Neural progenitor cell (in vitro differentiated cells): ENCODE measurements at regions not wholly inside any gene's neighbourhood (a gene's known extent, or its start where the extent isn't known, plus 50 kb on each side); places are given as distances from the start of the nearest gene placed in this dataset.

ENCODE experiments used
- DNase-seq: peaks from one replicate; pipeline ENCODE4 v3.0.0-alpha.2; 2016; ENCODE audit warnings: low spot score
- H2AFZ ChIP-seq: fragments of 200-600 bp; sonication (generic); replicated peaks from 2 replicates; pipeline ENCODE4 v1.6.1; 2016; ENCODE audit warnings: antibody characterized with exemption
- H3F3A ChIP-seq: fragments of 200-600 bp; sonication (generic); 2 replicates; pipeline ENCODE4 v1.6.1; 2016; ENCODE audit warnings: antibody characterized with exemption, low read depth
- H3K27ac ChIP-seq: fragments of 200-600 bp; sonication (generic); 2 replicates; pipeline ENCODE4 v1.5.1; 2016; ENCODE audit warnings: mild to moderate bottlenecking
- H3K27me3 ChIP-seq: fragments of 200-600 bp; sonication (generic); 2 replicates; pipeline ENCODE4 v1.6.1; 2016; ENCODE audit warnings: mild to moderate bottlenecking, moderate library complexity
- H3K36me3 ChIP-seq: fragments of 200-600 bp; sonication (generic); 2 replicates; pipeline ENCODE4 v1.5.1; 2016
- H3K4me1 ChIP-seq: fragments of 200-600 bp; sonication (generic); 2 replicates; pipeline ENCODE4 v1.6.1; 2016; ENCODE audit warnings: mixed run types
- H3K4me2 ChIP-seq: fragments of 200-600 bp; sonication (generic); 2 replicates; pipeline ENCODE4 v1.6.1; 2016
- H3K4me3 ChIP-seq: fragments of 200-600 bp; sonication (generic); 2 replicates; pipeline ENCODE4 v1.5.1; 2016
- H3K79me2 ChIP-seq: fragments of 200-600 bp; sonication (generic); 2 replicates; pipeline ENCODE4 v1.6.1; 2016; ENCODE audit warnings: low read depth
- H3K9ac ChIP-seq: fragments of 200-600 bp; sonication (generic); 2 replicates; pipeline ENCODE4 v1.6.1; 2016
- H3K9me3 ChIP-seq: fragments of 200-600 bp; sonication (generic); 2 replicates; pipeline ENCODE4 v1.5.1; 2016; ENCODE audit warnings: low read depth
- H4K20me1 ChIP-seq: fragments of 200-600 bp; sonication (generic); 2 replicates; pipeline ENCODE4 v1.6.1; 2016; ENCODE audit warnings: low read depth
- H3K27ac Mint-ChIP-seq: 3 replicates; pipeline ENCODE4 v1.8.0; 2021; ENCODE audit warnings: mixed read lengths
- H3K27me3 Mint-ChIP-seq: 2 replicates; pipeline ENCODE4 v1.8.0; 2022; ENCODE audit warnings: low read depth, mild to moderate bottlenecking, inconsistent platforms, moderate library complexity, mixed read lengths; ENCODE audit not compliant: insufficient read depth
- H3K36me3 Mint-ChIP-seq: 3 replicates; pipeline ENCODE4 v1.8.0; 2021; ENCODE audit warnings: mixed read lengths
- H3K4me1 Mint-ChIP-seq: 3 replicates; pipeline ENCODE4 v1.8.0; 2021; ENCODE audit warnings: mixed read lengths
- H3K4me3 Mint-ChIP-seq: 3 replicates; pipeline ENCODE4 v1.8.0; 2021; ENCODE audit warnings: mild to moderate bottlenecking, moderate library complexity, mixed read lengths
- H3K9me3 Mint-ChIP-seq: 3 replicates; pipeline ENCODE4 v1.8.0; 2020; ENCODE audit warnings: mixed read lengths
- EZH2 ChIP-seq: fragments of 200-600 bp; sonication (generic); IDR thresholded peaks from 2 replicates; pipeline ENCODE4 v1.6.1; 2017; ENCODE audit warnings: antibody characterized with exemption, mild to moderate bottlenecking, moderate library complexity
- EZH2phosphoT487 ChIP-seq: fragments of 200-600 bp; sonication (generic); IDR thresholded peaks from 2 replicates; pipeline ENCODE4 v1.6.1; 2017; ENCODE audit warnings: antibody characterized with exemption
- TF ChIP-seq, protein P1 (sequence below): fragments of 200-600 bp; sonication (generic); IDR thresholded peaks from 2 replicates; pipeline ENCODE4 v1.5.1; 2017; ENCODE audit warnings: antibody characterized with exemption, mild to moderate bottlenecking

GRCh38 chr11:37134637-37135036 is 536.6 kb upstream of the RAG2 start:
- Histone ChIP-seq H3K4me3 (no peak overlapping the region), H3K9me3 (no peaks in the 10 kb centered on the region), H3F3A (no peaks in the 10 kb centered on the region), H4K20me1 (no peaks in the 10 kb centered on the region), H3K9ac (no peak overlapping the region), H2AFZ (no peak overlapping the region), H3K79me2 (no peaks in the 10 kb centered on the region), H3K4me1 (no peaks in the 10 kb centered on the region), H3K36me3 (no peaks in the 10 kb centered on the region), H3K27ac (no peak overlapping the region), H3K4me2 (no peak overlapping the region), H3K27me3 (no peaks in the 10 kb centered on the region)
- Mint-ChIP-seq H3K9me3 (peaks cover 23% of the 10 kb centered on the region), H3K27me3 (no peaks in the 10 kb centered on the region), H3K36me3 (peaks cover 2% of the 10 kb centered on the region), H3K4me1 (no peaks in the 10 kb centered on the region), H3K27ac (no peak overlapping the region), H3K4me3 (no peak overlapping the region)
- no peak for TF ChIP-seq EZH2
- TF ChIP-seq, protein P1, sequence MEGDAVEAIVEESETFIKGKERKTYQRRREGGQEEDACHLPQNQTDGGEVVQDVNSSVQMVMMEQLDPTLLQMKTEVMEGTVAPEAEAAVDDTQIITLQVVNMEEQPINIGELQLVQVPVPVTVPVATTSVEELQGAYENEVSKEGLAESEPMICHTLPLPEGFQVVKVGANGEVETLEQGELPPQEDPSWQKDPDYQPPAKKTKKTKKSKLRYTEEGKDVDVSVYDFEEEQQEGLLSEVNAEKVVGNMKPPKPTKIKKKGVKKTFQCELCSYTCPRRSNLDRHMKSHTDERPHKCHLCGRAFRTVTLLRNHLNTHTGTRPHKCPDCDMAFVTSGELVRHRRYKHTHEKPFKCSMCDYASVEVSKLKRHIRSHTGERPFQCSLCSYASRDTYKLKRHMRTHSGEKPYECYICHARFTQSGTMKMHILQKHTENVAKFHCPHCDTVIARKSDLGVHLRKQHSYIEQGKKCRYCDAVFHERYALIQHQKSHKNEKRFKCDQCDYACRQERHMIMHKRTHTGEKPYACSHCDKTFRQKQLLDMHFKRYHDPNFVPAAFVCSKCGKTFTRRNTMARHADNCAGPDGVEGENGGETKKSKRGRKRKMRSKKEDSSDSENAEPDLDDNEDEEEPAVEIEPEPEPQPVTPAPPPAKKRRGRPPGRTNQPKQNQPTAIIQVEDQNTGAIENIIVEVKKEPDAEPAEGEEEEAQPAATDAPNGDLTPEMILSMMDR, result no peak
- no peak for TF ChIP-seq EZH2phosphoT487
- DNase-seq, result no peak

GRCh38 chr11:37124384-37124783 is 526.3 kb upstream of the RAG2 start:
- H3K4me2 ChIP-seq, result no peak overlapping the region
- no peak for TF ChIP-seq EZH2phosphoT487
- TF ChIP-seq, protein P1, result no peak
- no peak for TF ChIP-seq EZH2
- H2AFZ ChIP-seq, result no peak overlapping the region
- no peaks in the 10 kb centered on the region for H3K4me1 ChIP-seq
- Mint-ChIP-seq H3K9me3 (peaks cover 2% of the 10 kb centered on the region), H3K4me1 (no peaks in the 10 kb centered on the region), H3K4me3 (no peak overlapping the region), H3K36me3 (no peaks in the 10 kb centered on the region), H3K27me3 (no peaks in the 10 kb centered on the region), H3K27ac (no peak overlapping the region)
- H3K4me3 ChIP-seq, result no peak overlapping the region
- no peak overlapping the region for H3K9ac ChIP-seq
- no peak overlapping the region for H3K27ac ChIP-seq
- no peak for DNase-seq
- H3K9me3 ChIP-seq, result no peaks in the 10 kb centered on the region
- no peaks in the 10 kb centered on the region for H3K36me3 ChIP-seq
- no peaks in the 10 kb centered on the region for H3K27me3 ChIP-seq
- no peaks in the 10 kb centered on the region for H3F3A ChIP-seq
- H4K20me1 ChIP-seq, result no peaks in the 10 kb centered on the region
- H3K79me2 ChIP-seq, result no peaks in the 10 kb centered on the region

- no peak overlapping the region for H3K4me3 Mint-ChIP-seq
- no peak overlapping the region for H3K4me3 ChIP-seq
- no peak overlapping the region for H3K4me2 ChIP-seq
- H3K27ac ChIP-seq, result no peak overlapping the region
- no peaks in the 10 kb centered on the region for H3K27me3 Mint-ChIP-seq
- no peak overlapping the region for H3K27ac Mint-ChIP-seq
- H3K9ac ChIP-seq, result no peak overlapping the region
- no peaks in the 10 kb centered on the region for H3K27me3 ChIP-seq
- H2AFZ ChIP-seq, result no peak overlapping the region
- no peaks in the 10 kb centered on the region for H3K79me2 ChIP-seq
- no peaks in the 10 kb centered on the region for H4K20me1 ChIP-seq
- H3K4me1 Mint-ChIP-seq, result peaks cover 9% of the 10 kb centered on the region
- TF ChIP-seq EZH2, result no peak
- TF ChIP-seq, protein P1, result no peak
- no peak for TF ChIP-seq EZH2phosphoT487
- H3K36me3 ChIP-seq, result no peaks in the 10 kb centered on the region
- H3F3A ChIP-seq, result no peaks in the 10 kb centered on the region
- DNase-seq, result no peak
- H3K9me3 ChIP-seq, result no peaks in the 10 kb centered on the region
- no peaks in the 10 kb centered on the region for H3K9me3 Mint-ChIP-seq
- H3K36me3 Mint-ChIP-seq, result no peaks in the 10 kb centered on the region
- no peaks in the 10 kb centered on the region for H3K4me1 ChIP-seq
Observed at GRCh38 chr11:37115963-37116362, 517.9 kb upstream of the RAG2 start.
